ENCODE measurements at regions not wholly inside any gene's neighbourhood (a gene's known extent, or its start where the extent isn't known, plus 50 kb on each side); places are given as distances from the start of the nearest gene placed in this dataset.

DNA sequence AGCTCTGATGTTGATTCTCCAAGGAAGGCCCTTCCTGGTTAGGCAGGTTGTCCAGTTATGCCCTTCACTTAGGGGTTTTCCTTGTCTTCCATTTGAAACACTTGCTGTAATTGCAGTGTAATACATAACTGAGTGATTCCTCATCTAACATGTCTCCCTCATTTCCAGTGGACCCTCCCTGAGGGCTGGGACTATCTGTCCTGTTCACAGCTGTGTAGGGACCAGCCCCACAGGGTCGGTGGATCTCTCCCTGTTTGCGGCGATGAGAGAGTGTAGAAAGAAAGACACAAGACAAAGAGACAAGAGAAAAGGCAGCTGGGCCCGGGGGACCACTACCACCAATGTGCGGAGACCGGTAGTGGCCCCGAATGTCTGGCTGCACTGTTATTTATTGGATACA lies 135.9 kb upstream of the EEPD1 start:
- TF ChIP-seq, protein P1, sequence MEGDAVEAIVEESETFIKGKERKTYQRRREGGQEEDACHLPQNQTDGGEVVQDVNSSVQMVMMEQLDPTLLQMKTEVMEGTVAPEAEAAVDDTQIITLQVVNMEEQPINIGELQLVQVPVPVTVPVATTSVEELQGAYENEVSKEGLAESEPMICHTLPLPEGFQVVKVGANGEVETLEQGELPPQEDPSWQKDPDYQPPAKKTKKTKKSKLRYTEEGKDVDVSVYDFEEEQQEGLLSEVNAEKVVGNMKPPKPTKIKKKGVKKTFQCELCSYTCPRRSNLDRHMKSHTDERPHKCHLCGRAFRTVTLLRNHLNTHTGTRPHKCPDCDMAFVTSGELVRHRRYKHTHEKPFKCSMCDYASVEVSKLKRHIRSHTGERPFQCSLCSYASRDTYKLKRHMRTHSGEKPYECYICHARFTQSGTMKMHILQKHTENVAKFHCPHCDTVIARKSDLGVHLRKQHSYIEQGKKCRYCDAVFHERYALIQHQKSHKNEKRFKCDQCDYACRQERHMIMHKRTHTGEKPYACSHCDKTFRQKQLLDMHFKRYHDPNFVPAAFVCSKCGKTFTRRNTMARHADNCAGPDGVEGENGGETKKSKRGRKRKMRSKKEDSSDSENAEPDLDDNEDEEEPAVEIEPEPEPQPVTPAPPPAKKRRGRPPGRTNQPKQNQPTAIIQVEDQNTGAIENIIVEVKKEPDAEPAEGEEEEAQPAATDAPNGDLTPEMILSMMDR (IDR thresholded peaks at IDR 0.05; ENCODE audit: insufficient read depth, low read length, poor library complexity, severe bottlenecking), result no peak
- no peak for TF ChIP-seq EZH2phosphoT487 (conservative IDR thresholded peaks at IDR 0.05; ENCODE audit: low read length)

Measured in SU-DHL-6 (cell line).